H9 (cell line): ENCODE measurements at regions not wholly inside any gene's neighbourhood (a gene's known extent, or its start where the extent isn't known, plus 50 kb on each side); places are given as distances from the start of the nearest gene placed in this dataset.

Experiments used
- DNase-seq: peaks from one replicate; pipeline ENCODE4 v3.0.0-alpha.2; 2017
- H2AFZ ChIP-seq: one replicate; pipeline ENCODE4 v1.6.1; 2013; ENCODE audit warnings: mild to moderate bottlenecking, low read length, control low read depth, moderate library complexity
- H2AK5ac ChIP-seq: 2 replicates; pipeline ENCODE4 v1.6.1; 2013; ENCODE audit warnings: low read length, control low read depth, mixed read lengths; ENCODE audit not compliant: insufficient read length
- H2BK120ac ChIP-seq: one replicate; pipeline ENCODE4 v1.6.1; 2013; ENCODE audit warnings: low read depth, mild to moderate bottlenecking, low read length, control low read depth, inconsistent platforms; ENCODE audit not compliant: poor library complexity, severe bottlenecking
- H2BK12ac ChIP-seq: 2 replicates; pipeline ENCODE4 v1.6.1; 2013; ENCODE audit warnings: low read length, control low read depth, mixed read lengths, low read depth; ENCODE audit not compliant: insufficient read length
- H2BK15ac ChIP-seq: 2 replicates; pipeline ENCODE4 v1.6.1; 2013; ENCODE audit warnings: low read depth, low read length, control low read depth
- H2BK20ac ChIP-seq: one replicate; pipeline ENCODE4 v1.6.1; 2013; ENCODE audit warnings: low read depth, mild to moderate bottlenecking, low read length, control low read depth, inconsistent platforms; ENCODE audit not compliant: poor library complexity, severe bottlenecking
- H2BK5ac ChIP-seq: 2 replicates; pipeline ENCODE4 v1.6.1; 2013; ENCODE audit warnings: low read length, control low read depth, mixed read lengths; ENCODE audit not compliant: insufficient read length
- H3K14ac ChIP-seq: 2 replicates; pipeline ENCODE4 v1.6.1; 2013; ENCODE audit warnings: low read length, control low read depth; ENCODE audit not compliant: insufficient read depth
- H3K18ac ChIP-seq: 2 replicates; pipeline ENCODE4 v1.6.1; 2013; ENCODE audit warnings: low read depth, mild to moderate bottlenecking, mixed read lengths, low read length, control low read depth; ENCODE audit not compliant: insufficient read length
- H3K23ac ChIP-seq: 2 replicates; pipeline ENCODE4 v1.6.1; 2013; ENCODE audit warnings: low read length, control low read depth, mixed read lengths, low read depth; ENCODE audit not compliant: insufficient read length
- H3K23me2 ChIP-seq: 2 replicates; pipeline ENCODE4 v1.6.1; 2013; ENCODE audit warnings: low read depth, mild to moderate bottlenecking, mixed read lengths, low read length, control low read depth; ENCODE audit not compliant: insufficient read length, poor library complexity, severe bottlenecking
- H3K27ac ChIP-seq: 2 replicates; pipeline ENCODE4 v1.5.1; 2013; ENCODE audit warnings: low read length, control low read depth, mixed read lengths, low read depth; ENCODE audit not compliant: insufficient read length
- H3K27me3 ChIP-seq: 2 replicates; pipeline ENCODE4 v1.6.1; 2013; ENCODE audit warnings: low read length, control low read depth, inconsistent platforms; ENCODE audit not compliant: insufficient read depth
- H3K4ac ChIP-seq: 2 replicates; pipeline ENCODE4 v1.6.1; 2013; ENCODE audit warnings: low read depth, mild to moderate bottlenecking, control low read depth, inconsistent platforms, low read length, moderate library complexity
- H3K4me1 ChIP-seq: 2 replicates; pipeline ENCODE4 v1.6.1; 2013; ENCODE audit warnings: low read length, control low read depth, inconsistent platforms; ENCODE audit not compliant: insufficient read depth
- H3K4me2 ChIP-seq: 2 replicates; pipeline ENCODE4 v1.6.1; 2013; ENCODE audit warnings: low read length, control low read depth, mixed read lengths; ENCODE audit not compliant: insufficient read length, insufficient read depth
- H3K56ac ChIP-seq: 2 replicates; pipeline ENCODE4 v1.6.1; 2013; ENCODE audit warnings: low read depth, mild to moderate bottlenecking, mixed read lengths, low read length, control low read depth; ENCODE audit not compliant: insufficient read length
- H3K79me1 ChIP-seq: 2 replicates; pipeline ENCODE4 v1.6.1; 2013; ENCODE audit warnings: low read depth, mild to moderate bottlenecking, moderate library complexity, low read length, control low read depth, inconsistent platforms; ENCODE audit not compliant: insufficient read depth, poor library complexity, severe bottlenecking
- H3K79me2 ChIP-seq: 2 replicates; pipeline ENCODE4 v1.6.1; 2013; ENCODE audit warnings: low read length, control low read depth, inconsistent platforms; ENCODE audit not compliant: insufficient read depth
- H3K9ac ChIP-seq: 2 replicates; pipeline ENCODE4 v1.6.1; 2013; ENCODE audit warnings: low read length, control low read depth, mixed read lengths; ENCODE audit not compliant: insufficient read length; ENCODE audit errors: extremely low read depth
- H3K9me3 ChIP-seq: one replicate; pipeline ENCODE4 v1.6.1; 2013; ENCODE audit warnings: low read depth, low read length, inconsistent platforms; ENCODE audit not compliant: control insufficient read depth
- H3T11ph ChIP-seq: one replicate; pipeline ENCODE4 v1.6.1; 2013; ENCODE audit warnings: mild to moderate bottlenecking, low read length, control low read depth, inconsistent platforms
- H4K20me1 ChIP-seq: one replicate; pipeline ENCODE4 v1.6.1; 2013; ENCODE audit not compliant: control insufficient read depth, insufficient read length, insufficient read depth
- H4K5ac ChIP-seq: 2 replicates; pipeline ENCODE4 v1.6.1; 2013; ENCODE audit warnings: low read depth, mild to moderate bottlenecking, mixed read lengths, low read length, control low read depth; ENCODE audit not compliant: insufficient read length
- H4K8ac ChIP-seq: replicated peaks from 2 replicates; pipeline ENCODE4 v1.6.1; 2013; ENCODE audit warnings: low read length, control low read depth, mixed read lengths, low read depth; ENCODE audit not compliant: insufficient read length
- H4K91ac ChIP-seq: 2 replicates; pipeline ENCODE4 v1.6.1; 2013; ENCODE audit warnings: low read depth, mild to moderate bottlenecking, moderate library complexity, mixed read lengths, low read length, control low read depth; ENCODE audit not compliant: insufficient read length
- H3K27ac Mint-ChIP-seq, 3 experiments: 2 replicates in 2 of 3; 3 replicates in 1 of 3; pipeline ENCODE4 v1.8.0; 2020 to 2021; ENCODE audit warnings: mixed read lengths in 3 of 3, mild to moderate bottlenecking in 1 of 3, moderate library complexity in 1 of 3
- H3K27me3 Mint-ChIP-seq: 2 replicates; pipeline ENCODE4 v1.8.0; 2021; ENCODE audit warnings: low read depth, mild to moderate bottlenecking, moderate library complexity, mixed read lengths
- H3K36me3 Mint-ChIP-seq, 3 experiments: 2 replicates in 2 of 3; 3 replicates in 1 of 3; pipeline ENCODE4 v1.8.0; 2020 to 2021; ENCODE audit warnings: low read depth in 3 of 3, mixed read lengths in 3 of 3; ENCODE audit not compliant: insufficient read depth in 1 of 3
- H3K4me1 Mint-ChIP-seq, 2 experiments: 2 replicates each; pipeline ENCODE4 v1.8.0; 2020; ENCODE audit warnings: mixed read lengths in 2 of 2
- H3K4me3 Mint-ChIP-seq, 2 experiments: 2 replicates in 1 of 2; 3 replicates in 1 of 2; pipeline ENCODE4 v1.8.0; 2020 to 2021; ENCODE audit warnings: mild to moderate bottlenecking in 2 of 2, mixed read lengths in 2 of 2, moderate library complexity in 1 of 2
- H3K9me3 Mint-ChIP-seq, 2 experiments: 2 replicates in 1 of 2; 3 replicates in 1 of 2; pipeline ENCODE4 v1.8.0; 2020; ENCODE audit warnings: mild to moderate bottlenecking in 2 of 2, mixed read lengths in 2 of 2, moderate library complexity in 1 of 2
- WGBS: extraction: QIAGEN DNeasy Blood & Tissue Kit; methylation state at CpG from one replicate; pipeline ENCODE4 v1.1.7; 2013; ENCODE audit warnings: missing lambda C conversion rate, low lambda C conversion rate, mixed read lengths; ENCODE audit not compliant: insufficient read length; ENCODE audit errors: extremely low coverage; 5-methylcytosine and 5-hydroxymethylcytosine counted together
- TF ChIP-seq, protein P1 (sequence below): fragments of 200-600 bp; sonication (generic); conservative IDR thresholded peaks from 3 replicates; pipeline ENCODE4 v1.8.0; 2021; ENCODE audit warnings: antibody characterized with exemption, mild to moderate bottlenecking

DNA sequence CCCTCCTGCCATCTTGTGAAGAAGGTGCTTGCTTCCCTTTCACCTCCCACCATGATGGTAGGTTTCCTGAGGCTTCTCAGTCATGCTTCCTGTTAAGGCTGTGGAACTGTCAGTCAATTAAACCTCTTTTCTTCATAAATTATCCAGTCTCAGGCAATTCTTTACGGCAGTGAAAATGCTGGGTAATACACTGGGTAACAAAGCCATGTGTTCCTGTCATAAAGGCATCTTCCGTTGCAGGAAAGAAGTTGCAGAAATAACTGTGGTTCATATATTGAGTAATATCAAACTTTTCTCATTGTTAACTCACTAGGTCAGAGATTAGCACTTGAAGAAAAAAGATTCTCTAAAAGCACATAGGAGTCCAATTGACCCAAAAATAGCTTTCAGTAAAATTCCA, 163.9 kb upstream of the HNMT start:
- H3K27ac Mint-ChIP-seq, result no peak overlapping the region
- WGBS, result no CpG with 5 or more reads among the region's 2 CpGs
- H3K4me2 ChIP-seq, result no peak overlapping the region

More for the DNA sequence above, 163.9 kb upstream of the HNMT start:
- Mint-ChIP-seq H3K9me3 (peaks cover 9 to 21% of the 10 kb centered on the region in 2 experiments; a peak in 4 of 5 replicates), H3K27me3 (no peaks in the 10 kb centered on the region), H3K4me1 (peaks cover under 1% of the 10 kb centered on the region in 2 experiments; a peak in 2 of 4 replicates), H3K4me3 (no peak overlapping the region), H3K36me3 (peaks cover 5 to 34% (median 14%) of the 10 kb centered on the region in 3 experiments)
- Histone ChIP-seq H3K27me3 (no peaks in the 10 kb centered on the region), H3K79me2 (no peaks in the 10 kb centered on the region), H2AK5ac (no peak overlapping the region), H3K23me2 (no peaks in the 10 kb centered on the region), H3K27ac (no peak overlapping the region), H4K8ac (no peak overlapping the region), H2BK15ac (no peak overlapping the region), H3K9ac (no peak overlapping the region), H3K56ac (no peak overlapping the region), H2BK5ac (no peak overlapping the region), H3K4ac (no peak overlapping the region), H4K5ac (no peak overlapping the region), H3K18ac (no peak overlapping the region), H3K4me1 (no peaks in the 10 kb centered on the region), H3K23ac (no peak overlapping the region), H2BK120ac (no peak overlapping the region), H3K9me3 (no peaks in the 10 kb centered on the region), H4K91ac (no peak overlapping the region), H4K20me1 (no peaks in the 10 kb centered on the region), H2BK20ac (no peak overlapping the region), H2BK12ac (no peak overlapping the region), H3T11ph (no peak overlapping the region), H2AFZ (no peak overlapping the region), H3K14ac (no peak overlapping the region), H3K79me1 (no peaks in the 10 kb centered on the region)
- TF ChIP-seq, protein P1, sequence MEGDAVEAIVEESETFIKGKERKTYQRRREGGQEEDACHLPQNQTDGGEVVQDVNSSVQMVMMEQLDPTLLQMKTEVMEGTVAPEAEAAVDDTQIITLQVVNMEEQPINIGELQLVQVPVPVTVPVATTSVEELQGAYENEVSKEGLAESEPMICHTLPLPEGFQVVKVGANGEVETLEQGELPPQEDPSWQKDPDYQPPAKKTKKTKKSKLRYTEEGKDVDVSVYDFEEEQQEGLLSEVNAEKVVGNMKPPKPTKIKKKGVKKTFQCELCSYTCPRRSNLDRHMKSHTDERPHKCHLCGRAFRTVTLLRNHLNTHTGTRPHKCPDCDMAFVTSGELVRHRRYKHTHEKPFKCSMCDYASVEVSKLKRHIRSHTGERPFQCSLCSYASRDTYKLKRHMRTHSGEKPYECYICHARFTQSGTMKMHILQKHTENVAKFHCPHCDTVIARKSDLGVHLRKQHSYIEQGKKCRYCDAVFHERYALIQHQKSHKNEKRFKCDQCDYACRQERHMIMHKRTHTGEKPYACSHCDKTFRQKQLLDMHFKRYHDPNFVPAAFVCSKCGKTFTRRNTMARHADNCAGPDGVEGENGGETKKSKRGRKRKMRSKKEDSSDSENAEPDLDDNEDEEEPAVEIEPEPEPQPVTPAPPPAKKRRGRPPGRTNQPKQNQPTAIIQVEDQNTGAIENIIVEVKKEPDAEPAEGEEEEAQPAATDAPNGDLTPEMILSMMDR, result no peak
- DNase-seq, result no peak
